HEK293 (cell line): ENCODE measurements at regions not wholly inside any gene's neighbourhood (a gene's known extent, or its start where the extent isn't known, plus 50 kb on each side); places are given as distances from the start of the nearest gene placed in this dataset.

Source experiments
- FEZF1 ChIP-seq: fragments of 450-650 bp; formaldehyde crosslinking; IDR thresholded peaks from 2 replicates; pipeline ENCODE4 v1.5.1; 2016; ENCODE audit warnings: missing biosample characterization, missing genetic modification characterization
- GLI4 ChIP-seq: fragments of 450-650 bp; formaldehyde crosslinking; IDR thresholded peaks from 2 replicates; pipeline ENCODE4 v1.5.1; 2016; ENCODE audit warnings: missing biosample characterization, missing genetic modification characterization
- PBX3 ChIP-seq: sonication (generic); formaldehyde crosslinking; IDR thresholded peaks from 2 replicates; pipeline ENCODE4 v1.8.1; 2022; ENCODE audit warnings: mild to moderate bottlenecking, moderate library complexity, missing genetic modification reagents
- PRDM1 ChIP-seq: fragments of 450-650 bp; formaldehyde crosslinking; IDR thresholded peaks from 2 replicates; pipeline ENCODE4; 2016; ENCODE audit warnings: missing biosample characterization, missing genetic modification characterization
- YY2 ChIP-seq: fragments of 450-650 bp; formaldehyde crosslinking; IDR thresholded peaks from 2 replicates; pipeline ENCODE4 v1.5.1; 2016; ENCODE audit warnings: missing biosample characterization, missing genetic modification characterization
- ZBTB17 ChIP-seq: fragments of 450-650 bp; formaldehyde crosslinking; IDR thresholded peaks from 2 replicates; pipeline ENCODE4 v1.5.1; 2016; ENCODE audit warnings: missing biosample characterization, missing genetic modification characterization
- ZNF239 ChIP-seq: fragments of 450-650 bp; formaldehyde crosslinking; IDR thresholded peaks from 2 replicates; pipeline ENCODE4 v1.5.1; 2016; ENCODE audit warnings: missing biosample characterization, missing genetic modification characterization
- ZNF350 ChIP-seq: fragments of 450-650 bp; formaldehyde crosslinking; IDR thresholded peaks from 2 replicates; pipeline ENCODE4 v1.5.0; 2017; ENCODE audit warnings: missing biosample characterization, mild to moderate bottlenecking, missing genetic modification characterization
- ZNF777 ChIP-seq: fragments of 450-650 bp; formaldehyde crosslinking; IDR thresholded peaks from 2 replicates; pipeline ENCODE4 v1.5.1; 2017; ENCODE audit warnings: missing biosample characterization, missing genetic modification characterization, borderline replicate concordance
- TF ChIP-seq, protein P1 (sequence below): fragments of 450-650 bp; formaldehyde crosslinking; IDR thresholded peaks from 2 replicates; pipeline ENCODE4 v1.5.1; 2016; ENCODE audit warnings: missing biosample characterization, missing genetic modification characterization

- TF ChIP-seq, protein P1, sequence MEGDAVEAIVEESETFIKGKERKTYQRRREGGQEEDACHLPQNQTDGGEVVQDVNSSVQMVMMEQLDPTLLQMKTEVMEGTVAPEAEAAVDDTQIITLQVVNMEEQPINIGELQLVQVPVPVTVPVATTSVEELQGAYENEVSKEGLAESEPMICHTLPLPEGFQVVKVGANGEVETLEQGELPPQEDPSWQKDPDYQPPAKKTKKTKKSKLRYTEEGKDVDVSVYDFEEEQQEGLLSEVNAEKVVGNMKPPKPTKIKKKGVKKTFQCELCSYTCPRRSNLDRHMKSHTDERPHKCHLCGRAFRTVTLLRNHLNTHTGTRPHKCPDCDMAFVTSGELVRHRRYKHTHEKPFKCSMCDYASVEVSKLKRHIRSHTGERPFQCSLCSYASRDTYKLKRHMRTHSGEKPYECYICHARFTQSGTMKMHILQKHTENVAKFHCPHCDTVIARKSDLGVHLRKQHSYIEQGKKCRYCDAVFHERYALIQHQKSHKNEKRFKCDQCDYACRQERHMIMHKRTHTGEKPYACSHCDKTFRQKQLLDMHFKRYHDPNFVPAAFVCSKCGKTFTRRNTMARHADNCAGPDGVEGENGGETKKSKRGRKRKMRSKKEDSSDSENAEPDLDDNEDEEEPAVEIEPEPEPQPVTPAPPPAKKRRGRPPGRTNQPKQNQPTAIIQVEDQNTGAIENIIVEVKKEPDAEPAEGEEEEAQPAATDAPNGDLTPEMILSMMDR (tag by site-specific recombination) = no peak
- TF ChIP-seq ZNF777 (tag by site-specific recombination) = no peak
- no peak for TF ChIP-seq ZNF239 (tag by site-specific recombination)
- no peak for TF ChIP-seq PBX3 (CRISPR knock-in tag)
- no peak for TF ChIP-seq GLI4
- no peak for TF ChIP-seq PRDM1 (tag by site-specific recombination)
- TF ChIP-seq FEZF1 (tag by site-specific recombination) = no peak
- TF ChIP-seq ZNF350 (tag by site-specific recombination) = no peak
- TF ChIP-seq ZBTB17 (tag by site-specific recombination) = no peak
- no peak for TF ChIP-seq YY2 (tag by site-specific recombination)
Measured at GRCh38 chr13:61918841-61919240, 503.2 kb upstream of the PCDH20 start.
